ENCODE measurements at regions not wholly inside any gene's neighbourhood (a gene's known extent, or its start where the extent isn't known, plus 50 kb on each side); places are given as distances from the start of the nearest gene placed in this dataset.

- TF ChIP-seq, protein P1, sequence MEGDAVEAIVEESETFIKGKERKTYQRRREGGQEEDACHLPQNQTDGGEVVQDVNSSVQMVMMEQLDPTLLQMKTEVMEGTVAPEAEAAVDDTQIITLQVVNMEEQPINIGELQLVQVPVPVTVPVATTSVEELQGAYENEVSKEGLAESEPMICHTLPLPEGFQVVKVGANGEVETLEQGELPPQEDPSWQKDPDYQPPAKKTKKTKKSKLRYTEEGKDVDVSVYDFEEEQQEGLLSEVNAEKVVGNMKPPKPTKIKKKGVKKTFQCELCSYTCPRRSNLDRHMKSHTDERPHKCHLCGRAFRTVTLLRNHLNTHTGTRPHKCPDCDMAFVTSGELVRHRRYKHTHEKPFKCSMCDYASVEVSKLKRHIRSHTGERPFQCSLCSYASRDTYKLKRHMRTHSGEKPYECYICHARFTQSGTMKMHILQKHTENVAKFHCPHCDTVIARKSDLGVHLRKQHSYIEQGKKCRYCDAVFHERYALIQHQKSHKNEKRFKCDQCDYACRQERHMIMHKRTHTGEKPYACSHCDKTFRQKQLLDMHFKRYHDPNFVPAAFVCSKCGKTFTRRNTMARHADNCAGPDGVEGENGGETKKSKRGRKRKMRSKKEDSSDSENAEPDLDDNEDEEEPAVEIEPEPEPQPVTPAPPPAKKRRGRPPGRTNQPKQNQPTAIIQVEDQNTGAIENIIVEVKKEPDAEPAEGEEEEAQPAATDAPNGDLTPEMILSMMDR (IDR thresholded peaks at IDR 0.05), result no peak
- TF ChIP-seq POLR2A (IDR thresholded peaks at IDR 0.05), result no peak
Measured at GRCh38 chr20:19812056-19812455, 54.0 kb downstream of the RIN2 start.

Measured in testis (tissue), 2 donors.